ENCODE measurements at regions not wholly inside any gene's neighbourhood (a gene's known extent, or its start where the extent isn't known, plus 50 kb on each side); places are given as distances from the start of the nearest gene placed in this dataset.

DNA sequence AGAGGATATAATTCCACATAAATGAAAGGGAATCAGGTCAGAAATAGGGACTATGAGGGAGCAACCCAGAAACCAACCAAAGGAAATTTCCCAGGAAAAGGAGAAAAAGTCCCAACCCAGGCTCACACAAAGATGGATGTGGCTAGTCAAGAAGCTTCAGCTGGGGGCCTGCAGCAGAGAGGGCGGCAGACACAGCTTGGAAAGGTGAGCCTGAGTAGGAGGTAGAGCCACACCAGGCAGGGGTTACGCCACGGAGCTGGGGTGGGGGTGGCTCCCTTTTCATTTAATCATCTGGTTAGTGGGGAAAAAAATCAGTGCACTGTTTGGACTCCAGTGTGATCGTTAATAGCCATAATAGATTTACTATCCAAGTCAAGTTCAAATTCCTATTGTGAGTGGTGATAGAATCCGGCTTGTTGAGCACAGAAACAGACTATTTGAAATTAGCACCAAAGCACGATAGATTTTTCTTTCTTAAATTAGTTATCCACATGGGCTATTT is 220.6 kb downstream of the TPBG start:
- ATAC-seq, result no peak
- Histone ChIP-seq H3K4me1 (ENCODE audit: control insufficient read depth in 1 of 2, insufficient read depth in 2 of 2, low read length in 2 of 2) (peaks cover under 1 to 1% of the 10 kb centered on the region in 2 experiments; a peak in 3 of 4 replicates), H3K4me2 (ENCODE audit: low read length) (no peak overlapping the region), H3K9me2 (ENCODE audit: insufficient read depth) (no peaks in the 10 kb centered on the region), H3K36me3 (ENCODE audit: control insufficient read depth in 1 of 2, insufficient read depth in 2 of 2, low read length in 2 of 2) (no peaks in the 10 kb centered on the region), H3K27me3 (ENCODE audit: insufficient read depth, low read length) (no peaks in the 10 kb centered on the region), H3K79me2 (ENCODE audit: insufficient read depth, low read length) (no peaks in the 10 kb centered on the region), H3K9ac (ENCODE audit: low read length) (no peak overlapping the region), H3K4me3 (replicated peaks in 1 of 2; ENCODE audit: low read depth in 1 of 2, low read length in 2 of 2) (no peak overlapping the region), H3K27ac (ENCODE audit: low read depth, low read length) (no peak overlapping the region), H3K9me3 (ENCODE audit: control insufficient read depth in 1 of 2, insufficient read depth in 1 of 2, low read depth in 1 of 2, low read length in 2 of 2) (no peaks in the 10 kb centered on the region), H2AFZ (ENCODE audit: low read depth, low read length, poor library complexity, severe bottlenecking) (no peak overlapping the region), H4K20me1 (ENCODE audit: insufficient read depth) (no peaks in the 10 kb centered on the region)
- BruUV-seq (replicated peaks), result no TSS peak
- CTCF ChIA-PET, result no interaction called here
- DNase-seq (ENCODE audit: low read depth, low spot score), result no peak
- POLR2A ChIA-PET, result no interaction called here
- intact Hi-C loops (cut with micrococcal nuclease), result no loop called here
- RAD21 ChIA-PET (ENCODE audit: low non-redundant PET in 1 of 2, low total read pairs in 2 of 2, uncharacterized antibody in 2 of 2, unreplicated experiment in 2 of 2), result no interaction called here
- TF ChIP-seq, protein P1, sequence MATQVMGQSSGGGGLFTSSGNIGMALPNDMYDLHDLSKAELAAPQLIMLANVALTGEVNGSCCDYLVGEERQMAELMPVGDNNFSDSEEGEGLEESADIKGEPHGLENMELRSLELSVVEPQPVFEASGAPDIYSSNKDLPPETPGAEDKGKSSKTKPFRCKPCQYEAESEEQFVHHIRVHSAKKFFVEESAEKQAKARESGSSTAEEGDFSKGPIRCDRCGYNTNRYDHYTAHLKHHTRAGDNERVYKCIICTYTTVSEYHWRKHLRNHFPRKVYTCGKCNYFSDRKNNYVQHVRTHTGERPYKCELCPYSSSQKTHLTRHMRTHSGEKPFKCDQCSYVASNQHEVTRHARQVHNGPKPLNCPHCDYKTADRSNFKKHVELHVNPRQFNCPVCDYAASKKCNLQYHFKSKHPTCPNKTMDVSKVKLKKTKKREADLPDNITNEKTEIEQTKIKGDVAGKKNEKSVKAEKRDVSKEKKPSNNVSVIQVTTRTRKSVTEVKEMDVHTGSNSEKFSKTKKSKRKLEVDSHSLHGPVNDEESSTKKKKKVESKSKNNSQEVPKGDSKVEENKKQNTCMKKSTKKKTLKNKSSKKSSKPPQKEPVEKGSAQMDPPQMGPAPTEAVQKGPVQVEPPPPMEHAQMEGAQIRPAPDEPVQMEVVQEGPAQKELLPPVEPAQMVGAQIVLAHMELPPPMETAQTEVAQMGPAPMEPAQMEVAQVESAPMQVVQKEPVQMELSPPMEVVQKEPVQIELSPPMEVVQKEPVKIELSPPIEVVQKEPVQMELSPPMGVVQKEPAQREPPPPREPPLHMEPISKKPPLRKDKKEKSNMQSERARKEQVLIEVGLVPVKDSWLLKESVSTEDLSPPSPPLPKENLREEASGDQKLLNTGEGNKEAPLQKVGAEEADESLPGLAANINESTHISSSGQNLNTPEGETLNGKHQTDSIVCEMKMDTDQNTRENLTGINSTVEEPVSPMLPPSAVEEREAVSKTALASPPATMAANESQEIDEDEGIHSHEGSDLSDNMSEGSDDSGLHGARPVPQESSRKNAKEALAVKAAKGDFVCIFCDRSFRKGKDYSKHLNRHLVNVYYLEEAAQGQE (IDR thresholded peaks at IDR 0.05; ENCODE audit: low read depth), result no peak
- no peak for TF ChIP-seq CBX3 (IDR thresholded peaks at IDR 0.05; ENCODE audit: low read depth)
- no peak for TF ChIP-seq JUND (IDR thresholded peaks at IDR 0.05)
- no peak for TF ChIP-seq TCF7L2 (IDR thresholded peaks at IDR 0.05; ENCODE audit: borderline replicate concordance, extremely low read depth, insufficient read depth, insufficient read length)
- no peak for TF ChIP-seq ZFX (IDR thresholded peaks at IDR 0.05)
- no peak for TF ChIP-seq EGR1 (IDR thresholded peaks at IDR 0.05; ENCODE audit: low read depth)
- TF ChIP-seq, protein P2, sequence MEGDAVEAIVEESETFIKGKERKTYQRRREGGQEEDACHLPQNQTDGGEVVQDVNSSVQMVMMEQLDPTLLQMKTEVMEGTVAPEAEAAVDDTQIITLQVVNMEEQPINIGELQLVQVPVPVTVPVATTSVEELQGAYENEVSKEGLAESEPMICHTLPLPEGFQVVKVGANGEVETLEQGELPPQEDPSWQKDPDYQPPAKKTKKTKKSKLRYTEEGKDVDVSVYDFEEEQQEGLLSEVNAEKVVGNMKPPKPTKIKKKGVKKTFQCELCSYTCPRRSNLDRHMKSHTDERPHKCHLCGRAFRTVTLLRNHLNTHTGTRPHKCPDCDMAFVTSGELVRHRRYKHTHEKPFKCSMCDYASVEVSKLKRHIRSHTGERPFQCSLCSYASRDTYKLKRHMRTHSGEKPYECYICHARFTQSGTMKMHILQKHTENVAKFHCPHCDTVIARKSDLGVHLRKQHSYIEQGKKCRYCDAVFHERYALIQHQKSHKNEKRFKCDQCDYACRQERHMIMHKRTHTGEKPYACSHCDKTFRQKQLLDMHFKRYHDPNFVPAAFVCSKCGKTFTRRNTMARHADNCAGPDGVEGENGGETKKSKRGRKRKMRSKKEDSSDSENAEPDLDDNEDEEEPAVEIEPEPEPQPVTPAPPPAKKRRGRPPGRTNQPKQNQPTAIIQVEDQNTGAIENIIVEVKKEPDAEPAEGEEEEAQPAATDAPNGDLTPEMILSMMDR (IDR thresholded peaks at IDR 0.05 in 2 of 3, conservative IDR thresholded peaks at IDR 0.05 in 1 of 3; ENCODE audit: borderline replicate concordance in 1 of 3, insufficient read depth in 1 of 3, low read depth in 2 of 3, low read length in 2 of 3), result no peak
- TF ChIP-seq RAD21 (IDR thresholded peaks at IDR 0.05; ENCODE audit: low read depth), result no peak
- TF ChIP-seq ELF1 (IDR thresholded peaks at IDR 0.05; ENCODE audit: borderline replicate concordance, low read depth), result no peak
